HepG2 (cell line): ENCODE measurements at regions not wholly inside any gene's neighbourhood (a gene's known extent, or its start where the extent isn't known, plus 50 kb on each side); places are given as distances from the start of the nearest gene placed in this dataset.

Source experiments
- ATAC-seq: fragments of 200-7000 bp; cut with Tn5 transposase; 3 replicates; pipeline ENCODE4 v1.9.1; 2020; ENCODE audit warnings: mild to moderate bottlenecking, moderate library complexity
- BruUV-seq: library from RNA; stranded (reverse); fragments of 400-500 nt; replicated peaks from 2 replicates; lab custom pipeline; 2021; lab: Mats Ljungman, UMichigan
- CTCF ChIA-PET: fragments of 300-600 bp; formaldehyde crosslinking; extraction: SDS; loops from one replicate; lab custom pipeline; 2021; ENCODE audit warnings: low total read pairs, inconsistent platforms, low intra/inter-chr PET ratio; lab: Yijun Ruan, JAX
- POLR2A ChIA-PET: fragments of 350-600 bp; sonication (Branson Sonifier 250); formaldehyde crosslinking; loops from one replicate; lab custom pipeline; 2020; ENCODE audit warnings: antibody characterized with exemption, inconsistent platforms; lab: Yijun Ruan, JAX
- DNase-seq: peaks from one replicate; pipeline ENCODE4 v3.0.0-alpha.2; 2015; ENCODE audit warnings: low spot score
- FAIRE-seq: peaks from 3 replicates; lab custom pipeline; 2011; peaks lifted over from hg19 to GRCh38; lab: Jason Lieb, UNC
- H2AFZ ChIP-seq: one replicate; pipeline ENCODE4 v1.6.1; 2011; ENCODE audit warnings: low read length, inconsistent platforms
- H3K27ac ChIP-seq: fragments of 300-600 bp; 3 replicates; pipeline ENCODE4 v1.8.0; 2011; ENCODE audit warnings: mixed run types, mild to moderate bottlenecking, mixed read lengths, low read length, inconsistent platforms; ENCODE audit not compliant: insufficient read depth; ENCODE audit errors: extremely low read length
- H3K27me3 ChIP-seq, 2 experiments: fragments of 200-600 bp in 1 of 2; 2 replicates in 1 of 2; 3 replicates in 1 of 2; pipeline versions ENCODE4 v1.6.0 to v1.8.0; 2011; ENCODE audit warnings: low read length in 2 of 2, mild to moderate bottlenecking in 2 of 2, moderate library complexity in 2 of 2, inconsistent platforms in 1 of 2; ENCODE audit not compliant: insufficient read depth in 2 of 2, control insufficient read depth in 1 of 2
- H3K36me3 ChIP-seq, 2 experiments: fragments of 200-600 bp in 1 of 2; replicated peaks in 1 of 2; 2 replicates in 1 of 2; 3 replicates in 1 of 2; pipeline versions ENCODE4 v1.5.1 to v1.8.0; 2011; ENCODE audit warnings: low read length in 2 of 2, inconsistent platforms in 1 of 2; ENCODE audit not compliant: insufficient read depth in 2 of 2, control insufficient read depth in 1 of 2
- H3K4me1 ChIP-seq: 2 replicates; pipeline ENCODE4 v1.5.1; 2012; ENCODE audit warnings: low read length, inconsistent platforms; ENCODE audit not compliant: insufficient read depth
- H3K4me2 ChIP-seq: 2 replicates; pipeline ENCODE4 v1.6.0; 2011; ENCODE audit warnings: low read depth, low read length, inconsistent platforms
- H3K4me3 ChIP-seq, 3 experiments: fragments of 200-600 bp in 1 of 3; sonication (generic), shearing (Covaris generic) in 1 of 3; replicated peaks in 1 of 3; 2 replicates each; pipeline ENCODE4 v1.5.1; 2011 to 2016; ENCODE audit warnings: low read length in 3 of 3, inconsistent platforms in 2 of 3, low read depth in 2 of 3, mild to moderate bottlenecking in 2 of 3, control low read depth in 1 of 3, mixed read lengths in 1 of 3; ENCODE audit not compliant: insufficient read depth in 1 of 3
- H3K79me2 ChIP-seq: one replicate; pipeline ENCODE4 v1.6.1; 2011; ENCODE audit warnings: low read length, inconsistent platforms; ENCODE audit not compliant: insufficient read depth
- H3K9ac ChIP-seq: 2 replicates; pipeline ENCODE4 v1.6.0; 2011; ENCODE audit warnings: mild to moderate bottlenecking, low read depth, low read length, inconsistent platforms; ENCODE audit not compliant: insufficient read depth
- H3K9me3 ChIP-seq: 2 replicates; pipeline ENCODE4 v1.5.1; 2012; ENCODE audit warnings: mild to moderate bottlenecking, low read length
- H4K20me1 ChIP-seq: 2 replicates; pipeline ENCODE4 v1.6.0; 2011; ENCODE audit warnings: inconsistent platforms, mild to moderate bottlenecking, low read length, moderate library complexity; ENCODE audit not compliant: insufficient read depth
- DMAP1 ChIP-seq: IDR thresholded peaks from 2 replicates; pipeline ENCODE4 v1.6.1; 2016
- FOXC1 ChIP-seq: sonication (generic); formaldehyde crosslinking; IDR thresholded peaks from 2 replicates; pipeline ENCODE4 v1.8.0; 2022; ENCODE audit warnings: mild to moderate bottlenecking, missing genetic modification reagents, borderline replicate concordance
- FOXK2 ChIP-seq: fragments of 450-650 bp; IDR thresholded peaks from 2 replicates; pipeline ENCODE4 v1.6.1; 2016
- FOXP1 ChIP-seq, 2 experiments: fragments of 450-650 bp in 1 of 2; IDR thresholded peaks; 2 replicates each; pipeline ENCODE4 v1.6.1; 2017 to 2018; ENCODE audit warnings: antibody characterized with exemption in 1 of 2
- HOXA9 ChIP-seq: sonication (generic); formaldehyde crosslinking; IDR thresholded peaks from 2 replicates; pipeline ENCODE4 v1.8.1; 2022; ENCODE audit warnings: missing genetic modification reagents, mild to moderate bottlenecking, moderate library complexity, borderline replicate concordance
- IKZF1 ChIP-seq: fragments of 450-650 bp; IDR thresholded peaks from 2 replicates; pipeline ENCODE4 v1.7.1; 2016
- MTA1 ChIP-seq: sonication (generic); formaldehyde crosslinking; IDR thresholded peaks from 2 replicates; pipeline ENCODE4 v1.4.0; 2020; ENCODE audit warnings: missing genetic modification reagents, mild to moderate bottlenecking, borderline replicate concordance
- NFKB2 ChIP-seq: sonication (generic); formaldehyde crosslinking; IDR thresholded peaks from 2 replicates; pipeline ENCODE4 v1.4.0; 2020; ENCODE audit warnings: missing genetic modification reagents, borderline replicate concordance
- PHB2 ChIP-seq: fragments of 450-650 bp; IDR thresholded peaks from 2 replicates; pipeline ENCODE4 v1.6.1; 2018; ENCODE audit not compliant: partially characterized antibody
- RBFOX2 ChIP-seq: fragments of 200-400 bp; formaldehyde crosslinking; IDR thresholded peaks from 2 replicates; pipeline ENCODE4 v1.6.1; 2017; ENCODE audit warnings: low read depth, mild to moderate bottlenecking, low read length
- SETDB1 ChIP-seq: sonication (generic); formaldehyde crosslinking; IDR thresholded peaks from 2 replicates; pipeline ENCODE4 v1.5.1; 2020; ENCODE audit warnings: missing genetic modification reagents, mild to moderate bottlenecking, borderline replicate concordance
- SMAD9 ChIP-seq: sonication (generic); formaldehyde crosslinking; IDR thresholded peaks from 2 replicates; pipeline ENCODE4 v1.5.1; 2020; ENCODE audit warnings: mild to moderate bottlenecking, missing genetic modification reagents
- TEAD2 ChIP-seq: sonication (generic); formaldehyde crosslinking; IDR thresholded peaks from 2 replicates; pipeline ENCODE4 v1.9.0; 2021; ENCODE audit warnings: missing genetic modification reagents
- TRIM24 ChIP-seq: sonication (generic); formaldehyde crosslinking; IDR thresholded peaks from 2 replicates; pipeline ENCODE4 v1.8.0; 2022; ENCODE audit warnings: mild to moderate bottlenecking, missing genetic modification reagents
- ZBTB10 ChIP-seq: sonication (generic); formaldehyde crosslinking; IDR thresholded peaks from 2 replicates; pipeline ENCODE4 v1.4.0; 2020; ENCODE audit warnings: missing genetic modification reagents, borderline replicate concordance
- ZNF180 ChIP-seq: sonication (generic); formaldehyde crosslinking; IDR thresholded peaks from 2 replicates; pipeline ENCODE4 v1.4.0; 2020; ENCODE audit warnings: low read depth, missing genetic modification reagents, borderline replicate concordance
- ZNF644 ChIP-seq: IDR thresholded peaks from 2 replicates; pipeline ENCODE4 v1.6.1; 2016; ENCODE audit warnings: low read depth
- ZNF83 ChIP-seq: sonication (generic); formaldehyde crosslinking; IDR thresholded peaks from 2 replicates; pipeline ENCODE4 v1.4.0; 2020; ENCODE audit warnings: missing genetic modification reagents, mild to moderate bottlenecking, borderline replicate concordance
- ZSCAN9 ChIP-seq: IDR thresholded peaks from 2 replicates; pipeline ENCODE4 v1.6.1; 2016; ENCODE audit warnings: borderline replicate concordance
- WGBS: methylation state at CpG from one replicate; pipeline ENCODE4 v1.1.6; 2017; ENCODE audit warnings: low lambda C conversion rate; 5-methylcytosine and 5-hydroxymethylcytosine counted together
- in situ Hi-C: cut with HindIII; loops from 2 replicates; pipeline ENCODE4 v1.10.0; 2017; ENCODE audit warnings: low pct_unique_long_range_greater_than_20kb; ENCODE audit not compliant: extremely low pct_ligation_motif_present
- intact Hi-C: fragments of 100-400 bp; cut with micrococcal nuclease; formaldehyde crosslinking; loops from one replicate; pipeline ENCODE4 v1.10.0; 2022; ENCODE audit not compliant: unreplicated experiment

- no TSS peak for BruUV-seq
- Histone ChIP-seq H2AFZ (no peak overlapping the region), H3K4me1 (no peaks in the 10 kb centered on the region), H4K20me1 (no peaks in the 10 kb centered on the region), H3K4me3 (no peak overlapping the region), H3K27ac (no peak overlapping the region), H3K4me2 (no peak overlapping the region), H3K9ac (no peak overlapping the region), H3K9me3 (peaks cover 81% of the 10 kb centered on the region), H3K79me2 (no peaks in the 10 kb centered on the region), H3K36me3 (no peaks in the 10 kb centered on the region), H3K27me3 (no peaks in the 10 kb centered on the region)
- TF ChIP-seq DMAP1 (CRISPR knock-in tag) (no peak), FOXP1 (IDR thresholded peaks at IDR 0.05) (no peak), FOXP1 (CRISPR knock-in tag; IDR thresholded peaks at IDR 0.05) (no peak), ZSCAN9 (no peak), ZNF180 (CRISPR knock-in tag) (no peak)
- ChIA-PET CTCF (no interaction called here), POLR2A (no interaction called here)
- 50% methylated on average over 2 of the region's 8 CpGs for WGBS
- intact Hi-C loops (no loop called here), in situ Hi-C loops (no loop called here)
- ATAC-seq (no peak), FAIRE-seq (no peak), DNase-seq (no peak)
Measured at GRCh38 chr12:126767334-126767733, 1499.6 kb upstream of the TMEM132C start.

- Histone ChIP-seq H4K20me1 (no peaks in the 10 kb centered on the region), H3K27me3 (no peaks in the 10 kb centered on the region; a peak in 1 of 5 replicates), H3K4me2 (no peak overlapping the region), H3K9ac (no peak overlapping the region), H2AFZ (no peak overlapping the region), H3K27ac (no peak overlapping the region), H3K36me3 (no peaks in the 10 kb centered on the region), H3K4me3 (no peak overlapping the region), H3K79me2 (no peaks in the 10 kb centered on the region), H3K4me1 (no peaks in the 10 kb centered on the region), H3K9me3 (peaks cover 78% of the 10 kb centered on the region)
- FAIRE-seq (no peak), ATAC-seq (no peak), DNase-seq (no peak)
- intact Hi-C loops: no loop called here
- no TSS peak for BruUV-seq
- WGBS: 27% methylated on average over 4 of the region's 4 CpGs
- CTCF ChIA-PET: no interaction called here
- in situ Hi-C loops: no loop called here
- POLR2A ChIA-PET: no interaction called here
- no peak for TF ChIP-seq NFKB2 (CRISPR knock-in tag)
- TF ChIP-seq SETDB1 (CRISPR knock-in tag): no peak
- no peak for TF ChIP-seq ZNF83 (CRISPR knock-in tag)
- no peak for TF ChIP-seq SMAD9 (CRISPR knock-in tag)
- TF ChIP-seq FOXK2: no peak
- no peak for TF ChIP-seq FOXC1 (CRISPR knock-in tag)
- TF ChIP-seq TRIM24 (CRISPR knock-in tag): no peak
- TF ChIP-seq ZBTB10 (CRISPR knock-in tag): no peak
- no peak for TF ChIP-seq IKZF1
- no peak for TF ChIP-seq ZNF644 (CRISPR knock-in tag)
- TF ChIP-seq MTA1 (CRISPR knock-in tag): no peak
- TF ChIP-seq RBFOX2: no peak
- TF ChIP-seq TEAD2: no peak
- no peak for TF ChIP-seq HOXA9 (CRISPR knock-in tag)
- TF ChIP-seq PHB2: no peak
Measured at GRCh38 chr12:126768517-126768916, 1498.5 kb upstream of the TMEM132C start.
